GM23338 (cell line): ENCODE measurements at regions not wholly inside any gene's neighbourhood (a gene's known extent, or its start where the extent isn't known, plus 50 kb on each side); places are given as distances from the start of the nearest gene placed in this dataset.

Experiments
- CREB1 ChIP-seq: fragments of 250-450 bp; sonication (Bioruptor Pico); IDR thresholded peaks from 2 replicates; pipeline ENCODE4 v1.5.0; 2020; ENCODE audit warnings: low read depth, mild to moderate bottlenecking, moderate library complexity
- CTCF ChIP-seq, 2 experiments: fragments of 200-600 bp in 1 of 2; sonication (generic) in 1 of 2; conservative IDR thresholded peaks; 2 replicates each; pipeline versions ENCODE4 v1.5.1 to v1.6.1; 2016 to 2017; ENCODE audit warnings: antibody characterized with exemption in 2 of 2, low read depth in 2 of 2, mild to moderate bottlenecking in 2 of 2, moderate library complexity in 1 of 2
- ETS1 ChIP-seq: IDR thresholded peaks from 2 replicates; pipeline ENCODE4 v1.6.1; 2016; ENCODE audit warnings: antibody characterized with exemption
- EZH2 ChIP-seq: fragments of 200-600 bp; sonication (generic); IDR thresholded peaks from one replicate; pipeline ENCODE4 v1.8.0; 2017; ENCODE audit warnings: antibody characterized with exemption, mild to moderate bottlenecking, low read depth; ENCODE audit not compliant: unreplicated experiment
- EZH2phosphoT487 ChIP-seq: fragments of 200-600 bp; sonication (generic); IDR thresholded peaks from one replicate; pipeline ENCODE4 v1.8.1; 2018; ENCODE audit warnings: antibody characterized with exemption; ENCODE audit not compliant: unreplicated experiment
- JUNB ChIP-seq: IDR thresholded peaks from one replicate; pipeline ENCODE4 v1.6.1; 2016; ENCODE audit warnings: antibody characterized with exemption; ENCODE audit not compliant: unreplicated experiment
- POLR2AphosphoS5 ChIP-seq: IDR thresholded peaks from 2 replicates; pipeline ENCODE4 v1.6.1; 2016; ENCODE audit warnings: antibody characterized with exemption, low read depth
- REST ChIP-seq: IDR thresholded peaks from one replicate; pipeline ENCODE4 v1.6.1; 2018; ENCODE audit warnings: antibody characterized with exemption; ENCODE audit not compliant: unreplicated experiment
- STAT1 ChIP-seq: IDR thresholded peaks from one replicate; pipeline ENCODE4 v1.6.1; 2016; ENCODE audit warnings: antibody characterized with exemption; ENCODE audit not compliant: unreplicated experiment
- ZNF114 ChIP-seq: fragments of 250-450 bp; sonication (Bioruptor Pico); IDR thresholded peaks from 2 replicates; pipeline ENCODE4 v1.5.0; 2020; ENCODE audit warnings: mild to moderate bottlenecking, moderate library complexity
- ZNF331 ChIP-seq: fragments of 250-450 bp; sonication (Bioruptor Pico); IDR thresholded peaks from 2 replicates; pipeline ENCODE4 v1.5.0; 2020; ENCODE audit warnings: low read depth, mild to moderate bottlenecking, moderate library complexity

GRCh38 chr6:93745306-93745705 lies 325.9 kb upstream of the EPHA7 start:
- TF ChIP-seq CTCF (conservative IDR thresholded peaks at IDR 0.05; ENCODE audit: low read depth in 2 of 2) (no peak), POLR2AphosphoS5 (no peak), REST (no peak), EZH2 (no peak), CREB1 (CRISPR knock-in tag) (no peak), EZH2phosphoT487 (no peak), ZNF331 (CRISPR knock-in tag) (no peak), ZNF114 (CRISPR knock-in tag) (no peak), JUNB (no peak), ETS1 (no peak), STAT1 (no peak)
